Skeletal muscle satellite cell (primary cell): ENCODE measurements at regions not wholly inside any gene's neighbourhood (a gene's known extent, or its start where the extent isn't known, plus 50 kb on each side); places are given as distances from the start of the nearest gene placed in this dataset.
"Not testable (repeated sequence)": the region's sequence is repeated elsewhere in the genome, so short reads cannot be mapped to it uniquely, and the experiment has no call there.

Experiments
- H3K27me3 ChIP-seq: 2 replicates; pipeline ENCODE4 v1.7.0; 2013; ENCODE audit warnings: low read length; ENCODE audit not compliant: control insufficient read depth, insufficient read depth
- H3K36me3 ChIP-seq: 2 replicates; pipeline ENCODE4 v1.7.0; 2013; ENCODE audit warnings: mild to moderate bottlenecking, control low read depth, low read length; ENCODE audit not compliant: insufficient read depth
- H3K4me1 ChIP-seq: 2 replicates; pipeline ENCODE4 v1.7.0; 2013; ENCODE audit warnings: low read length; ENCODE audit not compliant: control insufficient read depth, insufficient read depth
- H3K4me2 ChIP-seq: 2 replicates; pipeline ENCODE4 v1.7.0; 2013; ENCODE audit warnings: mild to moderate bottlenecking, low read length
- H3K4me3 ChIP-seq: 2 replicates; pipeline ENCODE4 v1.7.0; 2013; ENCODE audit warnings: low read length
- H3K9ac ChIP-seq: 2 replicates; pipeline ENCODE4 v1.7.0; 2013; ENCODE audit warnings: mild to moderate bottlenecking, low read depth, low read length, moderate library complexity
- H3K9me3 ChIP-seq: replicated peaks from 2 replicates; pipeline ENCODE4 v1.7.0; 2013; ENCODE audit warnings: mild to moderate bottlenecking, control low read depth, low read length

DNA sequence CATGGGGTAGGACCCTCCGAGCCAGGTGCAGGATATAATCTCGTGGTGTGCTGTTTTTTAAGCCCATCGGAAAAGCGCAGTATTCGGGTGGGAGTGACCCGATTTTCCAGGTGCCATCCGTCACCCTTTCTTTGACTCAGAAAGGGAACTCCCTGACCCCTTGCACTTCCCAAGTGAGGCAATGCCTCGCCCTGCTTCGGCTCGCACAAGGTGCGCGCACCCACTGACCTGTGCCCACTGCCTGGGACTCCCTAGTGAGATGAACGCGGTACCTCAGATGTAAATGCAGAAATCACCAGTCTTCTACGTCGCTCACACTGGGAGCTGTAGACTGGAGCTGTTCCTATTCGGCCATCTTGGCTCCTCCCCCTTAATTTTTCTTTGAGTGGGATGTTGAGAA lies 382.9 kb upstream of the ISX start:
- H3K4me3 ChIP-seq, H3K4me2 ChIP-seq, H3K27me3 ChIP-seq, H3K9ac ChIP-seq, H3K9me3 ChIP-seq, H3K4me1 ChIP-seq, H3K36me3 ChIP-seq: not testable (repeated sequence)

DNA sequence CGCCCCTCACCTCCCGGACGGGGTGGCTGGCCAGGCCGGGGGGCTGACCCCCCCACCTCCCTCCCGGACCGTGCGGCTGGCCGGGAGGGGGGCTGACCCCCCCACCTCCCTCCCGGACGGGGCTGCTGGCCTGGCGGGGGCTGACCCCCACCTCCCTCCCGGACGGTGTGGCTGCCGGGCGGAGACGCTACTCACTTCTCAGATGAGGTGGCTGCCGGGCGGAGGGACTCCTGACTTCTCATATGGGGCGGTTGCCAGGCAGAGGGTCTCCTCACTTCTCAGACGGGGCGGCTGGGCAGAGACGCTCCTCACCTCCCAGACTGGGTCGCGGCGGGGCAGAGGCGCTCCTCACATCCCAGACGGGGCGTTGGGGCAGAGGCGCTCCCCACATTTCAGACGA lies 381.7 kb upstream of the ISX start:
- H3K4me3 ChIP-seq, H3K9ac ChIP-seq, H3K27me3 ChIP-seq, H3K4me1 ChIP-seq, H3K36me3 ChIP-seq, H3K4me2 ChIP-seq, H3K9me3 ChIP-seq: not testable (repeated sequence)

DNA sequence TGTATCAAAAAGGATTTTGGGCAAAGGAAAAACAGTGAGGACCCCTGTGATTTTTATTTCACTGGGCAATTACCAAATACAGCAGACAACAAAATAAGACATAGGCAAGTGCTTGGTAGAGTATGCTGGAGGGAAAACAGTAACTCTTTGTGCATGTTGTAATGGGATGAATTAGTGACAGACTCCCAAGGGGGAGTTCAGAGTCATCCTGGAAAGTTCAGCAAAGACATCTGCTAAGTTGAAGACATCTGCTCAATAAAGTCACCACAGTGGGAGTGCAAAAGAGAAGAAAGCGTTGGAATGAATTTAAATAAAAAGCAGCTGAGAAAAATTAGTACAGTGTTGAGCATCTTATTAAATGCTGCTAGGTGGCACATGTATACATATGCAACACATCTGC lies 378.8 kb upstream of the ISX start:
- Histone ChIP-seq H3K4me1 (no peaks in the 10 kb centered on the region), H3K36me3 (no peaks in the 10 kb centered on the region), H3K27me3 (no peaks in the 10 kb centered on the region)

DNA sequence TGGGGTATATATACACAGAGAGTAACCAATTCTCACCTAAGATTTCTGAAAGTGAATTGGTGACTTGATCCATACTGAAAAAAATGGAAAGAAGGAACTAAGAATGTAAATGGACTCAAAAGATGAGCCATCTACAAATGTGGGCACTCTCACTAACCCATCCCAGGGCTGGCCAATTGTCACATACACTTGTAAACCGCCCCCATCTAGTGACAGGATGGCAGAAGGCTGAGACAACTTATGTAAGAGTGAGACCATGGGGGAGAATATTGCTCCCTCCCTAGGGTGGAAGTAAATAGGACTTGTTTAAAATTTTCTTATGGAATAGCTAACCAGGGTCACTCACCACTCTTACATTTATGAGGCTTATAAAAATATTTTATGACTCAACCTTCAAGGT lies 377.1 kb upstream of the ISX start:
- H3K27me3 ChIP-seq: no peaks in the 10 kb centered on the region
- no peaks in the 10 kb centered on the region for H3K36me3 ChIP-seq
- H3K4me1 ChIP-seq: no peaks in the 10 kb centered on the region
- H3K4me2 ChIP-seq: no peak overlapping the region
- no peak overlapping the region for H3K9ac ChIP-seq
- H3K9me3 ChIP-seq: peaks cover 2% of the 10 kb centered on the region
- H3K4me3 ChIP-seq: no peak overlapping the region

More for the DNA sequence above, 378.8 kb upstream of the ISX start:
- Histone ChIP-seq H3K9ac (no peak overlapping the region), H3K4me2 (no peak overlapping the region), H3K9me3 (peaks cover 2% of the 10 kb centered on the region), H3K4me3 (no peak overlapping the region)

DNA sequence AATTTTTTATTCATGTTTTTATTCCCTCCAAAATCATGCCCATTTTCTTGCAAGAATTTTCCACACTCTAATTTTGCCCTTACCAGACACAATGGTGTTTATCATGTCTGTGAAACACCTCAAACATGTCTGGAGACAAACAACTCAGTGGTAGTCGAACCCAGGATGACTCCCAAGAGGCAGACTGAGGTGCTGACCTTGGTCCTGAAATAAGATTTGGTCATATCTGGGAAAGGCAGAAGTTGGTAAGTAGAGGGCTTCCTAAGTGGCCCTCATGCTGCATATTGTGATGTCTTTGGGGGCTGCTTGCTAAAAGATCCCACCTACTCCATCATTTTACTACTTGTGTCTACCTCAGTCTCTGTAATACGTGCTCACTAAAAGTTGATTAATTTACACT lies 369.4 kb upstream of the ISX start:
- Histone ChIP-seq H3K4me2 (no peak overlapping the region), H3K36me3 (no peaks in the 10 kb centered on the region), H3K9me3 (peaks cover 9% of the 10 kb centered on the region), H3K4me1 (no peaks in the 10 kb centered on the region), H3K4me3 (no peak overlapping the region), H3K9ac (no peak overlapping the region), H3K27me3 (no peaks in the 10 kb centered on the region)

DNA sequence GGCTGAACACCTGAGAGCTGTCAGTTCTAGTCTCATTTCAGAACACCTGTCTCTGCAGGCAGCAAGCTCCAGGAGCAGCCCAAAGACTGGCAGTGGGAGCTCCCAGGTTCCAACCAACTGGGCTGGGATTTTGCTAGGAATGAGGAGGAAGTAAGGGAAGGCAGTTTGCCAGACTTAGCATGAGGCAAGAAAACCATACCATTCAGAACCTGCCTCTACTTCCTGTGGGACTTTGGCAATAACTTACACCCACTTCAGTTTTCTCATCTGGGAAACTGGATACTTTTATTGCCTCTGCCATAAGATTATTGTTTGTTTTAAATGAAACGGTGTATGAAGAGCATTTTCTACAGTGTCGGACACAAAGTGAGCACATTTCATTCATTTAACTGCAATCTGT lies 363.7 kb upstream of the ISX start:
- Histone ChIP-seq H3K9me3 (peaks cover 12% of the 10 kb centered on the region), H3K36me3 (no peaks in the 10 kb centered on the region), H3K27me3 (no peaks in the 10 kb centered on the region), H3K4me2 (no peak overlapping the region), H3K4me3 (no peak overlapping the region), H3K9ac (no peak overlapping the region), H3K4me1 (no peaks in the 10 kb centered on the region)

DNA sequence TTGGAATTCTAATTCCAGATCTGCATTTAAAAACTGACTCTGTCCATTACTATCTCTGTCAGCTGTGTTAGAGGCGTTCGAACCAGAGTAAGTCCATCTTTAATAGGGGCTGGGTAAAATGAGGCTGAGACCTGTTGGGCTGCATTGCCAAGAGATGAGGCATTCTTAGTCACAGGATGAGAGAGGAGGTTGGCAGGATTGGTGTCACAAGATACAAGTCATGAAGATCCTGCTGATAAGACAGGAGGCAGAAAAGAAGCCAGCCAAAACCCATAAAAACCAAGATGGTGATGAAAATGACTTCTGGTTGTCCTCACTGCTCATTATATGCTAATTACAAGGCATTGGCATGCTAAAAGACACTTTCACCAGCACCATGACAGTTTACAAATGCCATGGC lies 356.3 kb upstream of the ISX start:
- Histone ChIP-seq H3K9me3 (peaks cover 4% of the 10 kb centered on the region), H3K9ac (no peak overlapping the region), H3K36me3 (no peaks in the 10 kb centered on the region), H3K4me1 (no peaks in the 10 kb centered on the region), H3K4me3 (no peak overlapping the region), H3K4me2 (no peak overlapping the region), H3K27me3 (no peaks in the 10 kb centered on the region)

DNA sequence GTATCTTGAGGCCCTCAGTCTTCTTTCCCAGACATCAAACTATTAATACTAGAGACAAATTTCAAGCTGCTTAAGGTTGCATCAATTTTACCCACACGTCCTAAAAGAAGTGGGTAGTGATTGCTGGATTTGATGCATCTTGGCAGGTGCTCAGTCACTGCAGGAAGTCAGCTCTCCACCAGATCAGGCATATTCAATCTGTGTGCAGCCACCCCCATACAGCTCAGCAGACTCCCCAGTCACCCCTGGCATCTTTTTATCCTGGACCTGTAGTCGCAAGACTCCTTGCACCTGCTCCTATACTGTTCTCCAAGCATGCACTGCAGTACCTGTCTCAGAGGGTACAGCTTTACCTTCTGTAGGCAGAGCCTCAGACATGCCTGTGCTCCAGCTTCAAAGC lies 343.1 kb upstream of the ISX start:
- Histone ChIP-seq H3K4me3 (no peak overlapping the region), H3K4me1 (no peaks in the 10 kb centered on the region), H3K36me3 (no peaks in the 10 kb centered on the region), H3K9ac (no peak overlapping the region), H3K4me2 (no peak overlapping the region), H3K9me3 (no peaks in the 10 kb centered on the region), H3K27me3 (no peaks in the 10 kb centered on the region)

DNA sequence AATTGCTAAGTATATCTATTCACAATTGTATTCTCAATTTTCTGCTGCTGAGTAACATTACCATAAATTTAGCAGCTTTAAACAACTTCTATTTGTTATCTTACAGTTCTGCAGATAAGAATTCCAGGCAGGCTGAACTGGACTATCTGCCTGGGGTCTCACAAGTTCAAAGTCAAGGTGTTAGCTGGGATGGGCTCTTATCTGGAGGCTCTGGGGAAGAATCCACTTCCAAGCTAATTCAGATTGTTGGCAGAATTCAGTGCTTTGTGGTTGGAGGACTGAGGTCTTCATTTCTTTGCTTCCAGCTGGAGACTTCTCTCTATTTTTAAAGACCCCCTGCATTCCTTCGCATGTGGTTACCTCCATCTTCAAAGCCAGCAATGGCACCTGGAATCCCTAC lies 329.9 kb upstream of the ISX start:
- Histone ChIP-seq H3K4me3 (no peak overlapping the region), H3K9me3 (peaks cover 20% of the 10 kb centered on the region), H3K4me2 (no peak overlapping the region), H3K4me1 (no peaks in the 10 kb centered on the region), H3K27me3 (no peaks in the 10 kb centered on the region), H3K9ac (no peak overlapping the region), H3K36me3 (no peaks in the 10 kb centered on the region)

DNA sequence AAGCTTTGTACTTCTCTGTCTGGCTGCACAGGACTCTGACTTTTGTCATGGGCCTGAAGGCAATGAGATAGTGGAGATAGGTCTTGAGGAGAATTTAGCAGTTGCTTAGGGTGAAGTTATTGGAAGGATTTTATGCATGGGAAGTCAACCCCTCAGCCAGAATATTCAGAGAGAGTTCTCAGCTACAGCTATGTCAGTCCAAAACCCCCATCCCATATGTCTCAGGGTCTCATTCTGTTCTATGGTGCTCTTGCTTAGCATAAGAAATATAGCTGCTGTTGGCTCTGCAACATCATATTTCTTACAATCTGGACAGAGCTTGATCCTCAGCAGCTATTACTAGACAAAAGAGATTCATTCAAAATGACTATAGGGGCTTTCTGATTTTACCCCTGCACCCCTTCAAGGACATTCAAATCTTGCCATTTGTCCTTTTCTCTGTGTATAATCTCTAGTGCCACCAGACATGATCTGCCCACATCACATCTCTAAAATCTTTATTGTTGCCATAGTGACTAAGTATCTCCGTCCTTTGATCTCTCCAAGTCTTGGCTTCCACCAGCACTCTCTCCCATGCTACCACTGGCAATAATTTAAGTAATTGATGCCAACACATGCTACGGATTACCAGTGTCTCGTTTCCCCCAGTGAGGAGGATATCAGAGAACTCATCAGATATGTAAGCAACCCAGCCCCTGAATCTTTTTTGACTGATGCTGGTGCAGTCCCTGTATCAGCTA lies 327.1 kb upstream of the ISX start:
- peaks cover 15% of the 10 kb centered on the region for H3K9me3 ChIP-seq
- H3K4me1 ChIP-seq: no peaks in the 10 kb centered on the region
- H3K9ac ChIP-seq: no peak overlapping the region
- H3K4me3 ChIP-seq: no peak overlapping the region
- H3K36me3 ChIP-seq: no peaks in the 10 kb centered on the region
- H3K4me2 ChIP-seq: no peak overlapping the region
- H3K27me3 ChIP-seq: no peaks in the 10 kb centered on the region

DNA sequence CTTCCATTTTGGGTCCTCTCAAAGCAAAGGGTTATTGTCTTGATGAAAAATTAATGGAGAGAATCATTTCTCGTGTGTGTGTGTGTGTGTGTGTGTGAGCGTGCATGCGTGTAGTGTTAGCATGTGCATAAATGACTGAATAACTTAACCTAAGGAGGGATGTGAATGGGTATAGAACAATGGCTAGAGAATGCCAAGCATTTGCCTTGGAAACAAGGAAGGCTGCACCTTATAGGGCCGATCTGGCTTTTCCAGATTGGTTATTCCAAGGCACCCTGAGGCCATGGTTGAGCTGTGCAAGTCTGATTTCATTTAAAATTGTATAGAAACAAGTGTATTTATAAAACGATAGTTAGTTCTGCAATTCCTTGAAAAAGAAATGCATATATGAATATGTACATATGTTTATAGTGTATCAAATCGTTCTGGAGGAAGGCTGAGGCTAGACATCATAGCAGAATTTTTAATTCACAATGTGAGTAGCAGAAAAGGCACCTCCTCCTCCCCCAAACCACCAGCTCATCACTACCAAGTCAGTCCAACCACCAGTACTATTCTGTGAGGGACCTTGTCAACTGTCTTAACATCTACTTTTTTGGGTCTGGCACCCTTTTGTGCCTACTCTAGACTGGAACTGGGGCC lies 322.7 kb upstream of the ISX start:
- no peak overlapping the region for H3K9ac ChIP-seq
- no peak overlapping the region for H3K4me3 ChIP-seq
- H3K27me3 ChIP-seq: no peaks in the 10 kb centered on the region
- H3K4me2 ChIP-seq: no peak overlapping the region
- H3K4me1 ChIP-seq: no peaks in the 10 kb centered on the region
- peaks cover 6% of the 10 kb centered on the region for H3K9me3 ChIP-seq
- no peaks in the 10 kb centered on the region for H3K36me3 ChIP-seq
